Effector memory CD4-positive, alpha-beta T cell (primary cell): ENCODE measurements at regions not wholly inside any gene's neighbourhood (a gene's known extent, or its start where the extent isn't known, plus 50 kb on each side); places are given as distances from the start of the nearest gene placed in this dataset.
"Not testable (repeated sequence)": the region's sequence is repeated elsewhere in the genome, so short reads cannot be mapped to it uniquely, and the experiment has no call there.

Experiments
- DNase-seq, 3 donors: peaks; one replicate each; pipeline ENCODE4 v3.0.0-alpha.2; 2020
- H3K27ac ChIP-seq: 2 replicates; pipeline ENCODE4 v1.7.0; 2013; ENCODE audit warnings: mild to moderate bottlenecking, low read length, moderate library complexity; ENCODE audit not compliant: insufficient read depth, poor library complexity, severe bottlenecking
- H3K27me3 ChIP-seq: replicated peaks from 2 replicates; pipeline ENCODE4 v1.7.0; 2013; ENCODE audit warnings: mild to moderate bottlenecking, low read length; ENCODE audit not compliant: insufficient read depth, control insufficient read depth, poor library complexity, severe bottlenecking
- H3K36me3 ChIP-seq: 2 replicates; pipeline ENCODE4 v1.7.0; 2013; ENCODE audit warnings: mild to moderate bottlenecking, low read length, moderate library complexity; ENCODE audit not compliant: control insufficient read depth, insufficient read depth
- H3K4me1 ChIP-seq: 2 replicates; pipeline ENCODE4 v1.7.0; 2013; ENCODE audit warnings: low read length, mild to moderate bottlenecking; ENCODE audit not compliant: control insufficient read depth, insufficient read depth, poor library complexity, severe bottlenecking
- H3K4me3 ChIP-seq: 2 replicates; pipeline ENCODE4 v1.7.0; 2013; ENCODE audit warnings: low read length, low read depth, mild to moderate bottlenecking; ENCODE audit not compliant: insufficient read depth, poor library complexity, severe bottlenecking
- H3K9me3 ChIP-seq: 2 replicates; pipeline ENCODE4 v1.7.0; 2013; ENCODE audit warnings: mild to moderate bottlenecking, low read length, moderate library complexity; ENCODE audit not compliant: control insufficient read depth

- H3K4me3 ChIP-seq, result no peak overlapping the region
- DNase-seq, result no peak
- no peaks in the 10 kb centered on the region for H3K27me3 ChIP-seq
- no peaks in the 10 kb centered on the region for H3K4me1 ChIP-seq
- no peaks in the 10 kb centered on the region for H3K9me3 ChIP-seq
- no peak overlapping the region for H3K27ac ChIP-seq
- no peaks in the 10 kb centered on the region for H3K36me3 ChIP-seq
Measured at GRCh38 chr4:131450572-131451209, 1698.4 kb upstream of the PCDH10 start.

DNA sequence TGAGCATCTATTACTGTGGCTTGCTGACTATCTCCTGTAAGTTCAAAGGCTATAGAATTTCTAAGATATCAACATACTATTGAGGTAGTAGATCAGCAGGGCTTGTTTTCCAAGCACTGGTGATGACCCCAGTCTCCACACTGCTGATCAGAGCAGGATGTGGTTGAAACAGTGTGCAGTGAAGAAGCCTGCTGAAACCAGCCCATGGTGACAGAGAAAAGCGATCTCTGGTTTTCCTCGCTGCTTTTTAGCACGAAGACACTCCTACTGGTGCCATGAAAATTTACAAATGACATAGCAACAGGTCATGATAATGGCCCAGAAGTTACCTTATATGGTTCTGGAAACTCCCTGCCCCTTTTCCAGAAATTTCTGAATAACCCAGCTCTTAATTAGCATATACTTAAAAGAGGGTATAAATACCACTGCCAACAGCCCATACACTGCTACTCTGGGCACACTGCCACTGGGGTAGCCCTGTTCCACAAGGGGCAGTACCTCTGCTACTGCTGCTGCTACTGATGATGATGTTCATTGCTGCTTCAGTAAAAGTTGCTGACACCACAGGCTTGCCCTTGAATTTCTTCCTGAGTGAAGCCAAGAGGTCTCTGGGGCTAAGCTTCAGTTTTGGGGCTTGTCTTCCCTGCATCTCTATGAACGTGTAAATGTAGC, 1689.5 kb upstream of the PCDH10 start:
- Histone ChIP-seq H3K4me1 (no peaks in the 10 kb centered on the region), H3K4me3 (no peak overlapping the region), H3K36me3 (no peaks in the 10 kb centered on the region), H3K27me3 (no peaks in the 10 kb centered on the region), H3K9me3 (no peaks in the 10 kb centered on the region), H3K27ac (no peak overlapping the region)
- no peak for DNase-seq

DNA sequence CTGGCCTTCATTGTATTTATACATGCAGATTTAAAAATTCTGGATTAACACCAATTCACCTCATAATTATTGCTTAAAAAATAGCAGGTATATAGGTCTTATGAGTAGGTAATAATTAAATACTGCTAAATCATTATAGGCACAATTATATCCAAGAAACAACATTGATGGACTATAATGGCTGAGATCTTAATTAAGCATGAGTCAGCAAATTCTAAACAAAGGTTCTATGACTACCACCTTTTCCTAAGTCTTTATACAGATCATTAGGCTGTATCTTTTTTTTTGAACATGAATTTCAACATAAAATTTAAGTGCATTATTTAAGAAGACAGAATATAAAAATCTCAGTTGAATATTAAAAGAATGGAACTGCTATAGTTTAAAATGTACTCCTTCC, 1678.7 kb upstream of the PCDH10 start:
- Histone ChIP-seq H3K9me3 (no peaks in the 10 kb centered on the region), H3K27ac (no peak overlapping the region), H3K4me1 (no peaks in the 10 kb centered on the region), H3K4me3 (no peak overlapping the region), H3K36me3 (no peaks in the 10 kb centered on the region), H3K27me3 (no peaks in the 10 kb centered on the region)
- no peak for DNase-seq

- Histone ChIP-seq H3K27ac (no peak overlapping the region), H3K4me1 (no peaks in the 10 kb centered on the region), H3K27me3 (no peaks in the 10 kb centered on the region), H3K4me3 (no peak overlapping the region), H3K36me3 (no peaks in the 10 kb centered on the region), H3K9me3 (no peaks in the 10 kb centered on the region)
- DNase-seq, result no peak
Measured at GRCh38 chr4:131488772-131489171, 1660.3 kb upstream of the PCDH10 start.

DNA sequence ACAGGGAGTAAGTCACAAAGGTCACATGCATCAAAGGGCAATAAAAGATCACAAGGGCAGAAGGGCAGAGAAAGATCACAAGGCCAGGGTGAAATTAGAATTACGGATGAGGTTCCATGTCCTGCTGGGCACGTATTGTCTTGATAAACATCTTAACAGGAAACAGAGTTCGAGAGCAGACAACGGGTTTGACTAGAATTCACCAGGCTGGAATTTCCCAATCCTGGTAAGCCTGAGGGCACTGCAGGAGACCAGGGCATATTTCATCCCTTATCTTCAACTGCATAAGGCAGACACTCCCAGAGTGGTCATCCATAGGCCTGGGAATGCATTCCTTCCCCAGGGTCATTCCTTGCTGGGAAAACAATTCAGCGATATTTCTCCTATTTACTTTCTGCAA, 1652.9 kb upstream of the PCDH10 start:
- DNase-seq, H3K27me3 ChIP-seq, H3K4me3 ChIP-seq, H3K9me3 ChIP-seq, H3K4me1 ChIP-seq, H3K27ac ChIP-seq, H3K36me3 ChIP-seq: not testable (repeated sequence)

DNA sequence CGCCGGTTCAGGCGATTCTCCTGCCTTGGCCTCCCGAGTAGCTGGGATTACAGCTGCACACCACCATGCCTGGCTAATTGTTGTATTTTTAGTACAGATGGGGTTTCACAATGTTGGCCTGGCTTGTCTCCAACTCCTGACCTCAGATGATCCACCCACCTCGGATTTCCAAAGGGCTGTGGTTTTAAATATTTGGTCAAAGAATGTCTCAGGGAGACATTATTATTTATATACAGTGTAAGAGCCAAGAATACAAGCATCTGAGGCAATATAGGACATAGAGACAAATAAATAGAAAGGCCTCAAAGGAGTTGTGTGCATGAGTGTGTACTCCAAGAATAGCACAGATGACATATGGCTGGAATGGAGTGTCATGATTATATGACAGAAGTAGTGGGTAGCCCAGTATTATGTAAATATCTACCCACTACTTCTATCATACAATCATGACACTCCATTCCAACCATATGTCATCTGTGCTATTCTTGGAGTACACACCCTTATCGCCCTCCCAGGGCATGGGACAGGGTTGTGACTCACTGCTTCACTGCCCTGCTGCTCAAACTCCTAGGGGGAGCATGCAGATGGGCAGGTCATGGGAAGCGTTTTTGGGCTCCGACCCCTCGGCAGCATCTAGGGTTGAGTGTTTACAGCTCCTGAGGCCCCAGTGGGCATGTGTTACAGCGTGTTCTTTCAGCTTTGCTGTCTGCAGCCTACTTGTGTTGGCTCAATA, 1649.8 kb upstream of the PCDH10 start:
- H3K36me3 ChIP-seq, result no peaks in the 10 kb centered on the region
- no peak for DNase-seq
- no peaks in the 10 kb centered on the region for H3K4me1 ChIP-seq
- H3K9me3 ChIP-seq, result no peaks in the 10 kb centered on the region
- H3K4me3 ChIP-seq, result no peak overlapping the region
- no peak overlapping the region for H3K27ac ChIP-seq
- H3K27me3 ChIP-seq, result no peaks in the 10 kb centered on the region

- no peaks in the 10 kb centered on the region for H3K36me3 ChIP-seq
Measured at GRCh38 chr4:131509521-131509920, 1639.6 kb upstream of the PCDH10 start.

GRCh38 chr4:131526686-131527085, 1622.4 kb upstream of the PCDH10 start:
- Histone ChIP-seq H3K36me3 (no peaks in the 10 kb centered on the region), H3K9me3 (no peaks in the 10 kb centered on the region), H3K27me3 (no peaks in the 10 kb centered on the region), H3K27ac (no peak overlapping the region), H3K4me1 (no peaks in the 10 kb centered on the region), H3K4me3 (no peak overlapping the region)
- no peak for DNase-seq

More at GRCh38 chr4:131509521-131509920, 1639.6 kb upstream of the PCDH10 start:
- H3K9me3 ChIP-seq, result no peaks in the 10 kb centered on the region
- no peaks in the 10 kb centered on the region for H3K27me3 ChIP-seq
- no peaks in the 10 kb centered on the region for H3K4me1 ChIP-seq
- no peak for DNase-seq
- H3K27ac ChIP-seq, result no peak overlapping the region
- no peak overlapping the region for H3K4me3 ChIP-seq

- no peak overlapping the region for H3K4me3 ChIP-seq
- no peaks in the 10 kb centered on the region for H3K9me3 ChIP-seq
- H3K27me3 ChIP-seq, result no peaks in the 10 kb centered on the region
- H3K36me3 ChIP-seq, result no peaks in the 10 kb centered on the region
- H3K4me1 ChIP-seq, result no peaks in the 10 kb centered on the region
- H3K27ac ChIP-seq, result no peak overlapping the region
- no peak for DNase-seq
Measured at GRCh38 chr4:131531087-131531486, 1618.0 kb upstream of the PCDH10 start.
